KMS-11 (cell line): ENCODE measurements at regions not wholly inside any gene's neighbourhood (a gene's known extent, or its start where the extent isn't known, plus 50 kb on each side); places are given as distances from the start of the nearest gene placed in this dataset.

Experiments
- H2AFZ ChIP-seq: fragments of 200-600 bp; sonication (generic); 2 replicates; pipeline ENCODE4 v1.6.1; 2016; ENCODE audit warnings: antibody characterized with exemption, mixed run types, low read depth
- H3K27ac ChIP-seq: fragments of 200-600 bp; sonication (generic); 2 replicates; pipeline ENCODE4 v1.6.1; 2016; ENCODE audit warnings: mild to moderate bottlenecking, mixed run types
- H3K27me3 ChIP-seq: fragments of 200-600 bp; sonication (generic); 2 replicates; pipeline ENCODE4 v1.6.1; 2017; ENCODE audit warnings: mild to moderate bottlenecking, low read depth, mixed run types, moderate library complexity; ENCODE audit not compliant: insufficient read depth
- H3K36me3 ChIP-seq: fragments of 200-600 bp; sonication (generic); 2 replicates; pipeline ENCODE4 v1.6.1; 2017; ENCODE audit warnings: mild to moderate bottlenecking, mixed run types; ENCODE audit not compliant: insufficient read depth
- H3K4me1 ChIP-seq: fragments of 200-600 bp; sonication (generic); 2 replicates; pipeline ENCODE4 v1.6.1; 2016; ENCODE audit warnings: mild to moderate bottlenecking, low read depth, mixed run types; ENCODE audit not compliant: poor library complexity, severe bottlenecking
- H3K4me2 ChIP-seq: fragments of 200-600 bp; sonication (generic); 2 replicates; pipeline ENCODE4 v1.7.0; 2016; ENCODE audit warnings: mild to moderate bottlenecking, mixed run types
- H3K4me3 ChIP-seq: fragments of 200-600 bp; sonication (generic); IDR thresholded peaks from 2 replicates; pipeline ENCODE4 v1.6.1; 2017; ENCODE audit warnings: low read depth, low read length, mixed read lengths; ENCODE audit not compliant: insufficient read depth
- H3K79me2 ChIP-seq: fragments of 200-600 bp; sonication (generic); 2 replicates; pipeline ENCODE4 v1.6.1; 2016; ENCODE audit warnings: low read depth, mixed run types; ENCODE audit not compliant: insufficient read depth
- H3K9ac ChIP-seq: fragments of 200-600 bp; sonication (generic); 2 replicates; pipeline ENCODE4 v1.6.1; 2016; ENCODE audit warnings: mild to moderate bottlenecking, mixed run types
- H4K20me1 ChIP-seq: fragments of 200-600 bp; sonication (generic); 2 replicates; pipeline ENCODE4 v1.6.1; 2016; ENCODE audit warnings: mild to moderate bottlenecking, mixed run types; ENCODE audit not compliant: insufficient read depth
- TF ChIP-seq, protein P1 (sequence below): fragments of 200-600 bp; sonication (generic); conservative IDR thresholded peaks from 2 replicates; pipeline ENCODE4 v1.6.1; 2017; ENCODE audit warnings: low read depth, mild to moderate bottlenecking, antibody characterized with exemption, low read length, moderate library complexity, mixed read lengths

DNA sequence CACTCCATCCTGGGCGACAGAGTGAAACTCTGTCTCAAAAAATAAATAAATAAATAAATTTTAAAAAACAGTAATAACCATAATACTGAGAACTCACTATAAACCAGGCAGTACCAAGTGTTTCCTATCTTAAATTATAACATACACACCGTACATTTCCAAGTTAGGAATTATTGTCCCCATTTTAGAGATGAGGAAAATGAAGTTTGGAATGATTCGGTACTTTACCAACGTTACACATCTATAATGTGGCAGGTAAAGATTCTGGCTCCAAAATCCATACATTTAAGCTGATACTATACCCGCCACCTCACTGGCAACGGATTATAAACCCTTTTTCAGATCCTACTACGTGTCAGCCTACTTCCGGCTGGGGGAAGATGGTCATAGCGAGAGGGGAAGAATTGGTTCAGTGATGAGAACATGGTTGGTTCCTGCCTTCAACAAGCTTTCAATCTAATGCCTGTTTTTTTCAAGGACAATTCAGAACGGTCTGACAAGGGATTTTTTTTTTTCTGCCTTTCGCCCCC is 105.9 kb upstream of the ATF7IP start:
- Histone ChIP-seq H3K36me3 (no peaks in the 10 kb centered on the region), H3K9ac (no peak overlapping the region), H3K79me2 (no peaks in the 10 kb centered on the region), H3K4me1 (peaks cover 26% of the 10 kb centered on the region), H2AFZ (no peak overlapping the region), H4K20me1 (no peaks in the 10 kb centered on the region), H3K27me3 (no peaks in the 10 kb centered on the region), H3K27ac (no peak overlapping the region), H3K4me2 (no peak overlapping the region), H3K4me3 (no peak overlapping the region)
- TF ChIP-seq, protein P1, sequence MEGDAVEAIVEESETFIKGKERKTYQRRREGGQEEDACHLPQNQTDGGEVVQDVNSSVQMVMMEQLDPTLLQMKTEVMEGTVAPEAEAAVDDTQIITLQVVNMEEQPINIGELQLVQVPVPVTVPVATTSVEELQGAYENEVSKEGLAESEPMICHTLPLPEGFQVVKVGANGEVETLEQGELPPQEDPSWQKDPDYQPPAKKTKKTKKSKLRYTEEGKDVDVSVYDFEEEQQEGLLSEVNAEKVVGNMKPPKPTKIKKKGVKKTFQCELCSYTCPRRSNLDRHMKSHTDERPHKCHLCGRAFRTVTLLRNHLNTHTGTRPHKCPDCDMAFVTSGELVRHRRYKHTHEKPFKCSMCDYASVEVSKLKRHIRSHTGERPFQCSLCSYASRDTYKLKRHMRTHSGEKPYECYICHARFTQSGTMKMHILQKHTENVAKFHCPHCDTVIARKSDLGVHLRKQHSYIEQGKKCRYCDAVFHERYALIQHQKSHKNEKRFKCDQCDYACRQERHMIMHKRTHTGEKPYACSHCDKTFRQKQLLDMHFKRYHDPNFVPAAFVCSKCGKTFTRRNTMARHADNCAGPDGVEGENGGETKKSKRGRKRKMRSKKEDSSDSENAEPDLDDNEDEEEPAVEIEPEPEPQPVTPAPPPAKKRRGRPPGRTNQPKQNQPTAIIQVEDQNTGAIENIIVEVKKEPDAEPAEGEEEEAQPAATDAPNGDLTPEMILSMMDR, result no peak

DNA sequence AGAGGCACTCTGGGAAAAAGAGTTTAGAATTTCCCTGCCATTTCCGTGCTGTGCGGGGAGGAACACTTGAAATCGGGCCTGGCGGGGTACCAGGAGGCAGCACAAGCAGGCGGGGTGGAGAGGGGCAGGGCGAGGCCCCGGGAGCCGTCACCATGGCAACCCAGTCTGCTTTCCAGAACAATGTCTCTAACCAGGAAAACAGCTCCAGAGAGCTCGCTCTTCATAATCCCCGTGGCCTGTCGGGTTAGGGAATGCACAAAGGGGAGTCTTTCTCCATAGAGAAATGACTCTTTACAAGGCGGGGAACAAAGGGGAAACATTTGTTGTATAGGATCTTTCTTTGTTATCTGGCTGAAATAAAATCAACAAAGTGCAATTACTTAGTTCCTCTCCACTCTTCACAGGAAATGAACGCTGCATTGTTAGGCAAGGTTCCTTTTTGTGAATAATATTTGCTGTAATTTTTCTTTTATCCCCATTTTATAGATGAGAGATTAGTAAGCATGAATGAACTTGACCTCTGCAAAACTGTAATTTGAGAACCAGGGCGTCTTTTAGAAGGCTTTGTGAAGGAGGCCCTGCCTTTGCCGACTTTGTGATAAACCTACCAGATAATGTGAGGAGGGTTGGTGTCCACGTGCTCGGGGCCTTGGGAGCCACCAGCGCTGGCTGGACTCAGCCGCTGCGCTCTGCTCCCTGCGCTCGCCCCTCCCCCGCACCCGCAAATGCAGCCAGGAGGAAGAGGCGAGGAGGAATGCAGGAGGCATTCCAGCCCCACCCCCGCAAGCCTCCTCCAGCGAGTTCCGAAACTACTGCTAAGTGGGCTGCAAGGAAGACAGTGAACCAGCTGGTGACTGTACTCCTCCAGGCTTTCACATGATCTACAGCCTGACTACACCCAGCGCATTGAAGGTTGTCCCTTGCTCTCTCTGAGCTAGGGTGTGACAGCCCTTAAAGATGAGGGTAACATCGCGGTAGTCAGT is 105.2 kb upstream of the ATF7IP start:
- no peak overlapping the region for H3K9ac ChIP-seq
- no peaks in the 10 kb centered on the region for H3K27me3 ChIP-seq
- peaks cover 26% of the 10 kb centered on the region for H3K4me1 ChIP-seq
- no peak overlapping the region for H3K27ac ChIP-seq
- H3K79me2 ChIP-seq, result no peaks in the 10 kb centered on the region
- H3K4me3 ChIP-seq, result no peak overlapping the region
- no peak overlapping the region for H2AFZ ChIP-seq
- H3K36me3 ChIP-seq, result no peaks in the 10 kb centered on the region
- TF ChIP-seq, protein P1, result no peak
- no peak overlapping the region for H3K4me2 ChIP-seq
- no peaks in the 10 kb centered on the region for H4K20me1 ChIP-seq

DNA sequence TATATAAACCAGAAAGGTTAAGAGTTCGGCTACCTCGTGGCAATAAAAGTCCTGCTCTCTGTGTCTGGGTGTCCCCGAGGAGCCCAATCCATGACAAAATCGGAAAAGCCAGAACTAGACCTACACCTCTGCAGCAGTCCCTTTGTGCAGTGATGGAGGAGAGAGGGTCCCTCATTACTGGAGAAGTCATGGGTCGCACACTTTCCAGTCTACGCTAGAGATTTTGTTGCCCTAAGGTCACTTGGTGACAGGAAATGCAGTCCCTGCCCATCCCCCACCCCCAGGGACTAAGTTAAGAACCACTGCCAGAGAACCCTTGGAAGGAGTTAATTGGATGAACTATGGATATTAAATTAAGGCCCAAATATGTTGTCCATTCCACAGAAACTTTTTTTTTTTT is 104.4 kb upstream of the ATF7IP start:
- Histone ChIP-seq H2AFZ (no peak overlapping the region), H3K4me3 (no peak overlapping the region), H3K4me1 (peaks cover 26% of the 10 kb centered on the region), H3K36me3 (no peaks in the 10 kb centered on the region), H3K9ac (no peak overlapping the region), H3K27ac (no peak overlapping the region), H4K20me1 (no peaks in the 10 kb centered on the region), H3K79me2 (no peaks in the 10 kb centered on the region), H3K27me3 (no peaks in the 10 kb centered on the region), H3K4me2 (no peak overlapping the region)
- TF ChIP-seq, protein P1, result no peak

DNA sequence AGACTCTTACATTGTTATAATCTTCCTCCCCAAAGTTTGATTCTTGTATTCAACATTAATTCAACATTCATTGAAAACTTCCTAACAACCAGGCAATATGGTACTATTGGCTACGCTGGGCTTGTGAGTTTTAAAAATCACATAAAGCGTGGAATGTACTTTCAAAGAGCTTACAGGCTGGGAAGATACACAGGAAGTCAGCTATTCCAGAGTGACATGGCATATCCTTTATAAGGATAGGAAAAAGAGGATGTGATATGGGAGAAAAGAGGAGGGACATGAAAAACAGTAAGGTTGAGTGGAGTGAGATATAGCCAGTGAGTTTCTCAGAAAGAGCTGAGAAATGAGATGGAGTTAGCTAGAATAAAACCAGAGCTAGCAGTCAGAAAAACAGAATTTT is 103.6 kb upstream of the ATF7IP start:
- Histone ChIP-seq H3K27ac (no peak overlapping the region), H3K4me3 (no peak overlapping the region), H3K4me1 (peaks cover 18% of the 10 kb centered on the region), H3K27me3 (no peaks in the 10 kb centered on the region), H4K20me1 (no peaks in the 10 kb centered on the region), H3K4me2 (no peak overlapping the region), H2AFZ (no peak overlapping the region), H3K9ac (no peak overlapping the region), H3K79me2 (no peaks in the 10 kb centered on the region), H3K36me3 (no peaks in the 10 kb centered on the region)
- TF ChIP-seq, protein P1, result no peak
